Nephron progenitor cell (in vitro differentiated cells): ENCODE measurements at regions not wholly inside any gene's neighbourhood (a gene's known extent, or its start where the extent isn't known, plus 50 kb on each side); places are given as distances from the start of the nearest gene placed in this dataset.

Source experiments
- DNase-seq: peaks from one replicate; pipeline ENCODE4 v3.0.0; 2021
- H3K27ac Mint-ChIP-seq: 2 replicates; pipeline ENCODE4 v1.8.0; 2021; ENCODE audit warnings: mild to moderate bottlenecking, moderate library complexity, mixed read lengths
- H3K27me3 Mint-ChIP-seq: 2 replicates; pipeline ENCODE4 v1.8.0; 2021; ENCODE audit warnings: mild to moderate bottlenecking, low read depth, mixed read lengths; ENCODE audit not compliant: poor library complexity
- H3K36me3 Mint-ChIP-seq: 2 replicates; pipeline ENCODE4 v1.8.0; 2021; ENCODE audit warnings: low read depth, mixed read lengths
- H3K4me1 Mint-ChIP-seq: 2 replicates; pipeline ENCODE4 v1.8.0; 2021; ENCODE audit warnings: mixed read lengths
- H3K4me3 Mint-ChIP-seq: 2 replicates; pipeline ENCODE4 v1.8.0; 2021; ENCODE audit warnings: mild to moderate bottlenecking, moderate library complexity, mixed read lengths
- H3K9me3 Mint-ChIP-seq: 2 replicates; pipeline ENCODE4 v1.8.0; 2021; ENCODE audit warnings: mild to moderate bottlenecking, moderate library complexity, mixed read lengths
- TF ChIP-seq, protein P1 (sequence below): fragments of 200-600 bp; sonication (generic); IDR thresholded peaks from 2 replicates; pipeline ENCODE4 v1.5.0; 2021; ENCODE audit warnings: antibody characterized with exemption

DNA sequence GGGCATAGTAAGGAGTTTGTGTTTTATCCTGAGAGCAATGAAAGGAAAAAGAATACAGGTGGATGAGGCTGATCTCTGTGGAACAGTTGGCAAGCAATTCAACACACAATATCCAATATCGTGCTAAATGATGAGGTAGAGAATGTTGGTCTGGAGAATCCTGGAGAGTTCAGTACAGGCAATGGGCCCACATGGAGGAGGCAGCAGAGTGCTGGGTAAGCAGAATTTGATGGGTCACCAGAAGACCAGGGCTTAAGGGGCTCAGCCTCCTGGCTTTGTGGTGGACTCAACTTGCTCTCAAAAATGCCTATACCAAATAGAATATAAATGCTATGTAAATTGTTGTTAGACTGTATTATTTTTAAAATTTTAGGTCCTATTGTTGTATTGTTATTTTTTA, 271.5 kb upstream of the JARID2 start:
- H3K4me3 Mint-ChIP-seq: no peak overlapping the region
- peaks cover 12% of the 10 kb centered on the region for H3K9me3 Mint-ChIP-seq
- H3K27ac Mint-ChIP-seq: no peak overlapping the region
- H3K27me3 Mint-ChIP-seq: peaks cover 5% of the 10 kb centered on the region
- TF ChIP-seq, protein P1, sequence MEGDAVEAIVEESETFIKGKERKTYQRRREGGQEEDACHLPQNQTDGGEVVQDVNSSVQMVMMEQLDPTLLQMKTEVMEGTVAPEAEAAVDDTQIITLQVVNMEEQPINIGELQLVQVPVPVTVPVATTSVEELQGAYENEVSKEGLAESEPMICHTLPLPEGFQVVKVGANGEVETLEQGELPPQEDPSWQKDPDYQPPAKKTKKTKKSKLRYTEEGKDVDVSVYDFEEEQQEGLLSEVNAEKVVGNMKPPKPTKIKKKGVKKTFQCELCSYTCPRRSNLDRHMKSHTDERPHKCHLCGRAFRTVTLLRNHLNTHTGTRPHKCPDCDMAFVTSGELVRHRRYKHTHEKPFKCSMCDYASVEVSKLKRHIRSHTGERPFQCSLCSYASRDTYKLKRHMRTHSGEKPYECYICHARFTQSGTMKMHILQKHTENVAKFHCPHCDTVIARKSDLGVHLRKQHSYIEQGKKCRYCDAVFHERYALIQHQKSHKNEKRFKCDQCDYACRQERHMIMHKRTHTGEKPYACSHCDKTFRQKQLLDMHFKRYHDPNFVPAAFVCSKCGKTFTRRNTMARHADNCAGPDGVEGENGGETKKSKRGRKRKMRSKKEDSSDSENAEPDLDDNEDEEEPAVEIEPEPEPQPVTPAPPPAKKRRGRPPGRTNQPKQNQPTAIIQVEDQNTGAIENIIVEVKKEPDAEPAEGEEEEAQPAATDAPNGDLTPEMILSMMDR: no peak
- no peak for DNase-seq
- H3K36me3 Mint-ChIP-seq: peaks cover 10% of the 10 kb centered on the region
- H3K4me1 Mint-ChIP-seq: peaks cover 12% of the 10 kb centered on the region

DNA sequence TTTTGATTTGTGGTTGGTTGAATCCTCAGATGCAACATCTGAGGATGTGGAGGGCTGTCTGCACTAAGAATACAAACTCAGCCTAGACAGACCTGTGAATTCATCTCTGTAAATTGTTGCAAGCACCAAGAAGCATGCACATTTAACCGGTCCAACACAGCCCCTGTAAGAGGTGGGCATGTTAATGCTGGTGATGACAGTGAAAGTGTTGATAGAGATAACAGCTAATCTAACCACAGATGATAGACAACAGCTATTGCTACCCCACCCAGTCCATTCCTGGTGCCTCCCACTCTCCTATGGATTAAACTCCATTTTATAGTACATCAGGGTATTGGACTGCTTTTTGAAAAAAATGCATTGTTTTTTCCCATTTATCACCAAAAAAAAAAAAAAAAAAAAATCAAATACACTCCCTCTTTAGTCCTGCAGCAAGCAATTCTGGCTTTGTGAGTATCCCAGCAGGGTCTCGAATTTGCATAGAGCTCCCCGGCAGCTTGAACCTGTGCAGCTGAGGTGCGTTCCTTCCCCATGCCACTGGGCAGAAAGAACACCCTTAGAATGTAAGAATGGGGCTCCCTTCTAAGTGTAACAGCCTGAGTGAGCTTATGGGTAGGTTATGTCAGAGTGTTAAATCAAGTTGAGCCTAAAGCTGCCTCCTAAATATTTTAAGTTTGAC, 270.9 kb upstream of the JARID2 start:
- no peak overlapping the region for H3K27ac Mint-ChIP-seq

DNA sequence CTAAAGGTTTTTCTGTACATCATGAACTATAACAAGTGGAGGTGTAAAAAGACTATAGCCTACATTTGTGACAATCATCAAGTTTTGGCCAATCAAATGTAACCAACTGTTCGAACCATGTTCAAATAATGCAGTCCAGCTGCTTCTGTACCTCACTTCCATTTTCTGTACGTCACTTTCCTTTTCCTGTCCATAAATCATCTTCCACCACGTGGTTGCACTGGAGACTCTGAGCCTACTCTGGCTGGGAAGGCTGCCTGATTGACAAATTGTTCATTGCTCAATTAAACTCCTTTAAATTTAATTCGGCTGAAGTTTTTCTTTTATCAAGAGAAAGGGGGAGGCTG, 270.4 kb upstream of the JARID2 start:
- H3K4me3 Mint-ChIP-seq: no peak overlapping the region
- H3K4me1 Mint-ChIP-seq: peaks cover 12% of the 10 kb centered on the region
- no peak for DNase-seq
- TF ChIP-seq, protein P1: no peak
- peaks cover 4% of the 10 kb centered on the region for H3K36me3 Mint-ChIP-seq
- H3K27ac Mint-ChIP-seq: no peak overlapping the region
- H3K27me3 Mint-ChIP-seq: peaks cover 7% of the 10 kb centered on the region
- peaks cover 3% of the 10 kb centered on the region for H3K9me3 Mint-ChIP-seq

More for the DNA sequence above, 270.9 kb upstream of the JARID2 start:
- Mint-ChIP-seq H3K36me3 (peaks cover 6% of the 10 kb centered on the region), H3K27me3 (peaks cover 7% of the 10 kb centered on the region), H3K4me3 (no peak overlapping the region), H3K9me3 (peaks cover 6% of the 10 kb centered on the region), H3K4me1 (peaks cover 12% of the 10 kb centered on the region)
- TF ChIP-seq, protein P1: no peak
- DNase-seq: no peak

DNA sequence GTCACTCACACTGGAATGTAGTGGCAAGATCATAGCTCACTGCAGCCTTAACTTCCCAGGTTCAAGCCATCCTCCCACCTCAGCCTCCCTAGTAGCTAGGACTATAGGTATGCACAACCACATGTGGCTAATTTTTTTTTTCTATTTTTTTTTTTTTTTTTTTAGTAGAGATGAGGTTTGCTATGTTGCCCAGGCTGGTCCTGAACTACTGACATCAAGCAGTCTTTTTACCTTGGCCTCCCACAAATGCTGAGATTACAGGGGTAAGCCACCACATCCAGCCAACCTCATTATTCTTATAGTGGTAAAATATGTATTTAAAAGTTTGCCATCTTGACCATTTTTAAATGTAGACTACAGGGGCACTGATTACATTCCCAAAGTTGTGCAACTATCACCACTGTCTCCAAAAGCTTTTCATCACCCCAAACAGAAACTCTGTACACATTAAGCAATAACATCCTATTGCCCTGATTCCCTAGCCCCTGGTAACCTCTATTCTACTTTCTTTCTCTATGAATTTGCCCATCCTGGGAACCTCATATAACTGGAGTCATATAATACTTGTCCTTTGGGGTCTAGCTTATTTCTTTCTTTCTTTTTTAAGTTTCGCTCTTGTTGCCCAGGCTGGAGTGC, 268.0 kb upstream of the JARID2 start:
- H3K4me3 Mint-ChIP-seq: no peak overlapping the region
- peaks cover 3% of the 10 kb centered on the region for H3K9me3 Mint-ChIP-seq
- no peak overlapping the region for H3K27ac Mint-ChIP-seq

DNA sequence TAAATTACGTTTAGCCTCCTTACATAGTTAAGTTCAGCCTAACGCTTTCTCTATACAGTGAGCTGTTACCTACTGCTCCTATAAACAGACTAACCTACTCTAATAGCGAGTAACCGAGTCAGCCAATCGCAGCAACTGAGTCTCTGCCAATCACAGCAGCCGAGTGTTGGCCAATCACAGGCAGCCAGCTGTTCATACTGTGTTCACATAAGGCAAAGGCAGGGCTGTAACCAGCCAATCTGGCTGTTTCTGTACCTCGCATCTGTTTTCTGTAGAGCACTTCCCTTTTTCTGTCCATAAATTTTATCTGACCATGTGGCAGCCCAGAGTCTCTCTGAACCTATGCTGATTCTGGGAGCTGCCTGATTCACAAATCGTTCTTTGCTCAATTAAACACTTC, 263.9 kb upstream of the JARID2 start:
- Mint-ChIP-seq H3K4me3 (no peak overlapping the region), H3K36me3 (no peaks in the 10 kb centered on the region), H3K4me1 (peaks cover 31% of the 10 kb centered on the region), H3K27ac (no peak overlapping the region), H3K9me3 (no peaks in the 10 kb centered on the region), H3K27me3 (peaks cover 10% of the 10 kb centered on the region)
- TF ChIP-seq, protein P1: no peak
- no peak for DNase-seq

More for the DNA sequence above, 268.0 kb upstream of the JARID2 start:
- H3K36me3 Mint-ChIP-seq: no peaks in the 10 kb centered on the region
- peaks cover 18% of the 10 kb centered on the region for H3K4me1 Mint-ChIP-seq
- H3K27me3 Mint-ChIP-seq: peaks cover 12% of the 10 kb centered on the region
- DNase-seq: no peak
- TF ChIP-seq, protein P1: no peak
